HCT116 (cell line): ENCODE measurements at regions not wholly inside any gene's neighbourhood (a gene's known extent, or its start where the extent isn't known, plus 50 kb on each side); places are given as distances from the start of the nearest gene placed in this dataset.

Source experiments
- ATAC-seq: fragments of 200-7000 bp; cut with Tn5 transposase; 2 replicates; pipeline ENCODE4 v1.9.1; 2020; ENCODE audit warnings: mild to moderate bottlenecking, moderate library complexity
- BruUV-seq: library from RNA; stranded (reverse); fragments of 400-500 nt; replicated peaks from 2 replicates; lab custom pipeline; 2021; lab: Mats Ljungman, UMichigan
- CTCF ChIA-PET: fragments of 300-600 bp; sonication (Branson Sonifier 250); formaldehyde crosslinking; loops from one replicate; lab custom pipeline; 2021; ENCODE audit warnings: antibody characterized with exemption; lab: Charles Lee
- POLR2A ChIA-PET: fragments of 300-600, 350-600 bp; sonication (Branson Sonifier 250); formaldehyde crosslinking; loops from one replicate; lab custom pipeline; 2021; ENCODE audit warnings: antibody characterized with exemption; lab: Charles Lee
- RAD21 ChIA-PET, 2 experiments: fragments of 300-600 bp; sonication (Branson Sonifier 250); formaldehyde crosslinking; loops; one replicate each; lab custom pipeline; 2023; ENCODE audit warnings: low total read pairs in 2 of 2; ENCODE audit not compliant: uncharacterized antibody in 2 of 2, unreplicated experiment in 2 of 2, low non-redundant PET in 1 of 2; lab: Charles Lee
- DNase-seq: peaks from one replicate; pipeline ENCODE4 v3.0.0-alpha.2; 2010; ENCODE audit warnings: low read depth, low spot score
- H2AFZ ChIP-seq: fragments of 200-600 bp; shearing (Covaris generic), sonication (generic); 2 replicates; pipeline ENCODE4 v1.6.1; 2017; ENCODE audit warnings: low read depth, mixed run types, mixed read lengths, antibody characterized with exemption, low read length; ENCODE audit not compliant: poor library complexity, severe bottlenecking
- H3K27ac ChIP-seq: 2 replicates; pipeline ENCODE4 v1.5.1; 2012; ENCODE audit warnings: low read depth, low read length
- H3K27me3 ChIP-seq: fragments of 200-600 bp; sonication (generic); 2 replicates; pipeline ENCODE4 v1.6.1; 2016; ENCODE audit warnings: mixed run types, low read length, mixed read lengths; ENCODE audit not compliant: insufficient read depth
- H3K36me3 ChIP-seq, 2 experiments: fragments of 200-500 bp in 1 of 2; fragments of 200-600 bp in 1 of 2; sonication (Bioruptor generic) in 1 of 2; sonication (generic) in 1 of 2; 2 replicates each; pipeline versions ENCODE4 v1.5.1 to v1.6.1; 2014 to 2016; ENCODE audit warnings: low read length in 2 of 2, inconsistent platforms in 1 of 2, mixed read lengths in 1 of 2, mixed run types in 1 of 2; ENCODE audit not compliant: insufficient read depth in 2 of 2, control insufficient read depth in 1 of 2
- H3K4me1 ChIP-seq, 2 experiments: fragments of 200-600 bp in 1 of 2; sonication (generic) in 1 of 2; 2 replicates each; pipeline versions ENCODE4 v1.5.1 to v1.6.1; 2012 to 2017; ENCODE audit warnings: low read length in 2 of 2, inconsistent platforms in 1 of 2, mild to moderate bottlenecking in 1 of 2, mixed read lengths in 1 of 2, mixed run types in 1 of 2, moderate library complexity in 1 of 2; ENCODE audit not compliant: insufficient read depth in 2 of 2, control insufficient read depth in 1 of 2
- H3K4me2 ChIP-seq: fragments of 200-600 bp; sonication (generic); 2 replicates; pipeline ENCODE4 v1.6.1; 2017; ENCODE audit warnings: mixed run types, low read length, mixed read lengths
- H3K4me3 ChIP-seq, 2 experiments: fragments of 200-600 bp in 1 of 2; sonication (generic) in 1 of 2; replicated peaks in 1 of 2; 2 replicates each; pipeline ENCODE4 v1.5.1; 2011 to 2016; ENCODE audit warnings: low read length in 2 of 2, control low read depth in 1 of 2, low read depth in 1 of 2, mild to moderate bottlenecking in 1 of 2, mixed read lengths in 1 of 2, mixed run types in 1 of 2
- H3K79me2 ChIP-seq: fragments of 200-600 bp; sonication (generic); 2 replicates; pipeline ENCODE4 v1.6.1; 2017; ENCODE audit warnings: mild to moderate bottlenecking, mixed run types, low read length, moderate library complexity, mixed read lengths; ENCODE audit not compliant: insufficient read depth
- H3K9ac ChIP-seq: fragments of 200-600 bp; sonication (generic); 2 replicates; pipeline ENCODE4 v1.6.1; 2016; ENCODE audit warnings: low read length, mixed read lengths
- H3K9me2 ChIP-seq: fragments of 200-600 bp; sonication (generic), shearing (Covaris generic); 2 replicates; pipeline ENCODE4 v1.6.1; 2017; ENCODE audit warnings: mixed run types, mild to moderate bottlenecking, moderate library complexity; ENCODE audit not compliant: insufficient read depth
- H3K9me3 ChIP-seq, 2 experiments: fragments of 200-500 bp in 1 of 2; fragments of 200-600 bp in 1 of 2; sonication (Bioruptor generic) in 1 of 2; sonication (generic) in 1 of 2; 2 replicates each; pipeline ENCODE4 v1.6.1; 2014 to 2017; ENCODE audit warnings: low read length in 2 of 2, mixed read lengths in 2 of 2, inconsistent platforms in 1 of 2, low read depth in 1 of 2, mild to moderate bottlenecking in 1 of 2, mixed run types in 1 of 2, moderate library complexity in 1 of 2; ENCODE audit not compliant: control insufficient read depth in 1 of 2, insufficient read depth in 1 of 2
- H4K20me1 ChIP-seq: fragments of 200-600 bp; sonication (generic), shearing (Covaris generic); 2 replicates; pipeline ENCODE4 v1.6.1; 2017; ENCODE audit warnings: mixed run types, mild to moderate bottlenecking, moderate library complexity; ENCODE audit not compliant: insufficient read depth
- CEBPB ChIP-seq: IDR thresholded peaks from 2 replicates; pipeline ENCODE4 v1.6.1; 2012; ENCODE audit warnings: low read depth
- CTCF ChIP-seq, 3 experiments: fragments of 200-600 bp in 1 of 3; sonication (generic) in 1 of 3; IDR thresholded peaks in 2 of 3; conservative IDR thresholded peaks in 1 of 3; 2 replicates each; pipeline ENCODE4 v1.5.1; 2012 to 2017; ENCODE audit warnings: low read depth in 2 of 3, low read length in 2 of 3, antibody characterized with exemption in 1 of 3, borderline replicate concordance in 1 of 3, control low read depth in 1 of 3, mild to moderate bottlenecking in 1 of 3, mixed read lengths in 1 of 3, mixed run types in 1 of 3, moderate library complexity in 1 of 3; ENCODE audit not compliant: insufficient read depth in 1 of 3
- ELF1 ChIP-seq: IDR thresholded peaks from 2 replicates; pipeline ENCODE4 v1.6.1; 2012; ENCODE audit warnings: low read depth, borderline replicate concordance
- EZH2 ChIP-seq: fragments of 200-600 bp; sonication (generic); IDR thresholded peaks from 2 replicates; pipeline ENCODE4 v1.6.1; 2017; ENCODE audit warnings: antibody characterized with exemption, mixed run types
- EZH2phosphoT487 ChIP-seq: fragments of 200-600 bp; IDR thresholded peaks from 2 replicates; pipeline ENCODE4 v1.6.1; 2018; ENCODE audit warnings: antibody characterized with exemption, borderline replicate concordance
- FOSL1 ChIP-seq: IDR thresholded peaks from 2 replicates; pipeline ENCODE4 v1.6.1; 2012; ENCODE audit warnings: low read depth
- JUND ChIP-seq: IDR thresholded peaks from 2 replicates; pipeline ENCODE4 v1.6.1; 2012
- POLR2A ChIP-seq: IDR thresholded peaks from 2 replicates; pipeline ENCODE4 v1.7.0; 2011; ENCODE audit warnings: borderline replicate concordance; ENCODE audit not compliant: insufficient read depth, insufficient read length; ENCODE audit errors: extremely low read depth
- RAD21 ChIP-seq: IDR thresholded peaks from 2 replicates; pipeline ENCODE4 v1.6.1; 2012; ENCODE audit warnings: low read depth, mild to moderate bottlenecking
- SIN3A ChIP-seq: IDR thresholded peaks from 2 replicates; pipeline ENCODE4 v1.6.1; 2012; ENCODE audit warnings: low read depth
- SP1 ChIP-seq: IDR thresholded peaks from 2 replicates; pipeline ENCODE4 v1.6.1; 2012; ENCODE audit warnings: low read depth
- SRF ChIP-seq: IDR thresholded peaks from 2 replicates; pipeline ENCODE4 v1.6.1; 2012; ENCODE audit warnings: low read depth
- TCF7L2 ChIP-seq: IDR thresholded peaks from 2 replicates; pipeline ENCODE4 v1.7.0; 2011; ENCODE audit warnings: borderline replicate concordance, inconsistent platforms; ENCODE audit not compliant: insufficient read depth, insufficient read length; ENCODE audit errors: extremely low read depth
- YY1 ChIP-seq: IDR thresholded peaks from 2 replicates; pipeline ENCODE4 v1.6.1; 2011; ENCODE audit warnings: low read length, low read depth, moderate library complexity, mild to moderate bottlenecking; ENCODE audit not compliant: insufficient replicate concordance; ENCODE audit errors: extremely low read depth
- intact Hi-C: fragments of 100-400 bp; cut with micrococcal nuclease; formaldehyde crosslinking; loops from 2 replicates; pipeline ENCODE4 v1.10.0; 2022
- TF ChIP-seq, protein P1 (sequence below): IDR thresholded peaks from 2 replicates; pipeline ENCODE4 v1.6.1; 2012
- TF ChIP-seq, protein P2 (sequence below): IDR thresholded peaks from 2 replicates; pipeline ENCODE4 v1.6.1; 2012
- TF ChIP-seq, protein P3 (sequence below): IDR thresholded peaks from 2 replicates; pipeline ENCODE4 v1.6.1; 2011; ENCODE audit warnings: mild to moderate bottlenecking, low read length, moderate library complexity; ENCODE audit not compliant: insufficient replicate concordance; ENCODE audit errors: extremely low read depth

GRCh38 chr7:92997152-92997551 lies 120.6 kb downstream of the SAMD9 start:
- Histone ChIP-seq H3K4me3 (no peak overlapping the region), H3K9me3 (no peaks in the 10 kb centered on the region), H4K20me1 (no peaks in the 10 kb centered on the region), H3K27ac (no peak overlapping the region), H2AFZ (no peak overlapping the region), H3K9me2 (no peaks in the 10 kb centered on the region), H3K4me1 (no peaks in the 10 kb centered on the region), H3K9ac (no peak overlapping the region), H3K36me3 (no peaks in the 10 kb centered on the region), H3K79me2 (no peaks in the 10 kb centered on the region), H3K27me3 (no peaks in the 10 kb centered on the region), H3K4me2 (no peak overlapping the region)
- TF ChIP-seq CEBPB (no peak), SRF (no peak), JUND (no peak), FOSL1 (no peak), TCF7L2 (no peak), RAD21 (no peak), ELF1 (no peak), SIN3A (no peak), EZH2 (no peak), SP1 (no peak), EZH2phosphoT487 (no peak)
- TF ChIP-seq, protein P1, sequence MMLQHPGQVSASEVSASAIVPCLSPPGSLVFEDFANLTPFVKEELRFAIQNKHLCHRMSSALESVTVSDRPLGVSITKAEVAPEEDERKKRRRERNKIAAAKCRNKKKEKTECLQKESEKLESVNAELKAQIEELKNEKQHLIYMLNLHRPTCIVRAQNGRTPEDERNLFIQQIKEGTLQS, result no peak
- TF ChIP-seq, protein P2, sequence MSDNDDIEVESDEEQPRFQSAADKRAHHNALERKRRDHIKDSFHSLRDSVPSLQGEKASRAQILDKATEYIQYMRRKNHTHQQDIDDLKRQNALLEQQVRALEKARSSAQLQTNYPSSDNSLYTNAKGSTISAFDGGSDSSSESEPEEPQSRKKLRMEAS, result no peak
- intact Hi-C loops, result no loop called here
- POLR2A ChIA-PET, result no interaction called here
- CTCF ChIA-PET, result no interaction called here
- DNase-seq (no peak), ATAC-seq (no peak)
- RAD21 ChIA-PET, result no interaction called here
- BruUV-seq, result no TSS peak

DNA sequence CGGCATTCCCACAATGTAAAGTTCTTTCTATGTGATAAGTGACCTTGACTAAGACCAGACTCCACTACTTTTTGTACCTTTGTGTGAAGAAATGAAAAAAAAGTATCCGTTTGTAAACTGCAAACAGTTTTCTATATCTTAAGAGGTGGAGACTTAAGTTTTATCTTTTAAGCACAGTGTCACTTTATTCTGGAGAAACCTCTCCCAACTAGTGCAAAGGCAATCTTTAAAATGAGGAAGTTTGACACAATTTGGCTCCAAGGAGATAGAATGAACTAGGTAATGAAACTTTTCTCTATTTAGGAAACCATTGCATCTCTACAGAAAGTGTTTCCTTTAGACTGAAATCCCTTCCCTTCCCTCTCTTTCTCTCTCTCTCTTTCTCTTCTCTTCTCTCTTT lies 122.9 kb downstream of the SAMD9 start:
- RAD21 ChIA-PET, result no interaction called here
- CTCF ChIA-PET, result no interaction called here
- ATAC-seq (no peak), DNase-seq (no peak)
- no peaks in the 10 kb centered on the region for H3K27me3 ChIP-seq
- H4K20me1 ChIP-seq, result no peaks in the 10 kb centered on the region
- H3K4me3 ChIP-seq, result no peak overlapping the region
- H3K4me2 ChIP-seq, result no peak overlapping the region
- BruUV-seq, result no TSS peak
- H3K9me2 ChIP-seq, result no peaks in the 10 kb centered on the region
- H3K79me2 ChIP-seq, result no peaks in the 10 kb centered on the region
- POLR2A ChIA-PET, result no interaction called here
- no peaks in the 10 kb centered on the region for H3K4me1 ChIP-seq
- no peaks in the 10 kb centered on the region for H3K9me3 ChIP-seq
- H3K36me3 ChIP-seq, result no peaks in the 10 kb centered on the region
- intact Hi-C loops, result no loop called here
- H3K9ac ChIP-seq, result no peak overlapping the region
- H2AFZ ChIP-seq, result no peak overlapping the region
- no peak overlapping the region for H3K27ac ChIP-seq
- TF ChIP-seq EZH2phosphoT487 (no peak), CEBPB (no peak), JUND (no peak), CTCF (IDR thresholded peaks at IDR 0.05 in 2 of 3, conservative IDR thresholded peaks at IDR 0.05 in 1 of 3; ENCODE audit: borderline replicate concordance in 1 of 3, insufficient read depth in 1 of 3, low read depth in 2 of 3, low read length in 2 of 3) (no peak), POLR2A (no peak), FOSL1 (no peak), SRF (no peak), YY1 (no peak)
- TF ChIP-seq, protein P2, result no peak
- TF ChIP-seq, protein P3, sequence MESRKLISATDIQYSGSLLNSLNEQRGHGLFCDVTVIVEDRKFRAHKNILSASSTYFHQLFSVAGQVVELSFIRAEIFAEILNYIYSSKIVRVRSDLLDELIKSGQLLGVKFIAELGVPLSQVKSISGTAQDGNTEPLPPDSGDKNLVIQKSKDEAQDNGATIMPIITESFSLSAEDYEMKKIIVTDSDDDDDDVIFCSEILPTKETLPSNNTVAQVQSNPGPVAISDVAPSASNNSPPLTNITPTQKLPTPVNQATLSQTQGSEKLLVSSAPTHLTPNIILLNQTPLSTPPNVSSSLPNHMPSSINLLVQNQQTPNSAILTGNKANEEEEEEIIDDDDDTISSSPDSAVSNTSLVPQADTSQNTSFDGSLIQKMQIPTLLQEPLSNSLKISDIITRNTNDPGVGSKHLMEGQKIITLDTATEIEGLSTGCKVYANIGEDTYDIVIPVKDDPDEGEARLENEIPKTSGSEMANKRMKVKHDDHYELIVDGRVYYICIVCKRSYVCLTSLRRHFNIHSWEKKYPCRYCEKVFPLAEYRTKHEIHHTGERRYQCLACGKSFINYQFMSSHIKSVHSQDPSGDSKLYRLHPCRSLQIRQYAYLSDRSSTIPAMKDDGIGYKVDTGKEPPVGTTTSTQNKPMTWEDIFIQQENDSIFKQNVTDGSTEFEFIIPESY, result no peak
